ENCODE measurements at regions not wholly inside any gene's neighbourhood (a gene's known extent, or its start where the extent isn't known, plus 50 kb on each side); places are given as distances from the start of the nearest gene placed in this dataset.
A peak's percentile ranks its signal among the peaks of the same experiment; 100 is the strongest.

GRCh38 chr1:216794586-216794985, 71.4 kb upstream of the ESRRG start:
- no peak for DNase-seq

GRCh38 chr1:216793973-216794372, 70.7 kb upstream of the ESRRG start:
- DNase-seq = no peak

GRCh38 chr1:216793303-216793702, 70.1 kb upstream of the ESRRG start:
- DNase-seq = peak; percentile 8

- no peak for DNase-seq
These were observed 65.4 kb upstream of the ESRRG start for GRCh38 chr1:216788671-216789070.

GRCh38 chr1:216785737-216786136, 62.5 kb upstream of the ESRRG start:
- no peak for DNase-seq

GRCh38 chr1:216785221-216785620, 62.0 kb upstream of the ESRRG start:
- no peak for DNase-seq

- DNase-seq = no peak
These were observed 56.5 kb upstream of the ESRRG start for GRCh38 chr1:216779686-216780085.

- DNase-seq = no peak
These were observed 55.5 kb upstream of the ESRRG start for GRCh38 chr1:216778737-216779136.

GRCh38 chr1:216777148-216777547, 53.9 kb upstream of the ESRRG start:
- DNase-seq = no peak
